Parathyroid adenoma (tissue), 2 donors: ENCODE measurements at regions not wholly inside any gene's neighbourhood (a gene's known extent, or its start where the extent isn't known, plus 50 kb on each side); places are given as distances from the start of the nearest gene placed in this dataset.

Experiments
- H2AFZ ChIP-seq: fragments of 300-600 bp; sonication (generic); one replicate; pipeline ENCODE4 v1.7.0; 2017; ENCODE audit warnings: antibody characterized with exemption, mild to moderate bottlenecking
- H3K27ac ChIP-seq: fragments of 300-600 bp; sonication (generic); one replicate; pipeline ENCODE4 v1.7.0; 2017
- H3K27me3 ChIP-seq: fragments of 300-600 bp; sonication (generic); one replicate; pipeline ENCODE4 v1.7.0; 2017; ENCODE audit warnings: low read length; ENCODE audit not compliant: control insufficient read depth, insufficient read depth
- H3K36me3 ChIP-seq: fragments of 300-600 bp; sonication (generic); one replicate; pipeline ENCODE4 v1.7.0; 2017; ENCODE audit warnings: low read length; ENCODE audit not compliant: control insufficient read depth, insufficient read depth
- H3K4me1 ChIP-seq: fragments of 300-600 bp; sonication (generic); one replicate; pipeline ENCODE4 v1.7.0; 2017; ENCODE audit warnings: control low read depth
- H3K4me2 ChIP-seq: fragments of 300-600 bp; sonication (generic); one replicate; pipeline ENCODE4 v1.7.0; 2017; ENCODE audit warnings: low read length
- H3K4me3 ChIP-seq: fragments of 300-600 bp; sonication (generic); one replicate; pipeline ENCODE4 v1.7.0; 2017; ENCODE audit warnings: low read depth, low read length
- H3K79me2 ChIP-seq: fragments of 300-600 bp; sonication (generic); one replicate; pipeline ENCODE4 v1.7.0; 2017; ENCODE audit warnings: control low read depth
- H3K9ac ChIP-seq: fragments of 300-600 bp; sonication (generic); one replicate; pipeline ENCODE4 v1.7.0; 2017; ENCODE audit warnings: mild to moderate bottlenecking
- H3K9me3 ChIP-seq: fragments of 300-600 bp; sonication (generic); one replicate; pipeline ENCODE4 v1.7.0; 2017; ENCODE audit warnings: low read length; ENCODE audit not compliant: control insufficient read depth
- TF ChIP-seq, protein P1 (sequence below): fragments of 300-600 bp; sonication (generic); IDR thresholded peaks from one replicate; pipeline ENCODE4 v1.7.0; 2017; ENCODE audit warnings: antibody characterized with exemption, mild to moderate bottlenecking
- donor health status: primary hyperparathyroidism.

DNA sequence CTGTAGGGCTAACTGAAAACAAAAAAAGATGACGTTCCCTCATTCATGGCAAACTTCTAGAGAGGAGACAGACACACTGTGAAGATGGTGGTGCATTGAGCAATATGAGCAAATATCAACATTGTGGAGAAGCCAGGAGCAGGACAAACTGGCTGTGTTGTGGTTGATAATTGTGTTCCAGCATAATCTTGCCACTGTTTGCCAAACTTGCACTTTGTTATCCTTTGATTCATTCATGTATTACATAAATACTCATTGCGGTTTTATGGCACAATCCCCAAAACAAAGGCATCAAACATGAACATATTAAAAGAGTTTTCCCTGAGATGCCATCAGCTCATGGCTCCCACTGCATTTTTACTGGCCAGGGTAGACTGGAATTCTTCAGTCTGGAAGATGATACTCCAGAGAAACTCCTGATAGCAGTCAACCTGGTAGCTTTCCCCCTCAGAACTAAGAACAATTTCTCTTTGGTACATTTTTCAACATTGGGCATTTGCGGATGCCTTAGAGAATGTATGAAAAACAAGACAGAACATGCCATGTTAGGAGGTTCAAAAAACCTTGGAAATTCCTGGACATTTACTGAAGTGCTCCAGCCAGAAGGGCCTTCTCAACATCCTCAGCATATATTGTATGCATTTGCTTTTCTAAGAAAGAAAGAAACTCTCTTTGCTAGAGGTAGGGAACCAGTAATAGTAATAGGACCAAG lies 487.4 kb upstream of the CELF4 start:
- no peak overlapping the region for H3K4me3 ChIP-seq
- TF ChIP-seq, protein P1, sequence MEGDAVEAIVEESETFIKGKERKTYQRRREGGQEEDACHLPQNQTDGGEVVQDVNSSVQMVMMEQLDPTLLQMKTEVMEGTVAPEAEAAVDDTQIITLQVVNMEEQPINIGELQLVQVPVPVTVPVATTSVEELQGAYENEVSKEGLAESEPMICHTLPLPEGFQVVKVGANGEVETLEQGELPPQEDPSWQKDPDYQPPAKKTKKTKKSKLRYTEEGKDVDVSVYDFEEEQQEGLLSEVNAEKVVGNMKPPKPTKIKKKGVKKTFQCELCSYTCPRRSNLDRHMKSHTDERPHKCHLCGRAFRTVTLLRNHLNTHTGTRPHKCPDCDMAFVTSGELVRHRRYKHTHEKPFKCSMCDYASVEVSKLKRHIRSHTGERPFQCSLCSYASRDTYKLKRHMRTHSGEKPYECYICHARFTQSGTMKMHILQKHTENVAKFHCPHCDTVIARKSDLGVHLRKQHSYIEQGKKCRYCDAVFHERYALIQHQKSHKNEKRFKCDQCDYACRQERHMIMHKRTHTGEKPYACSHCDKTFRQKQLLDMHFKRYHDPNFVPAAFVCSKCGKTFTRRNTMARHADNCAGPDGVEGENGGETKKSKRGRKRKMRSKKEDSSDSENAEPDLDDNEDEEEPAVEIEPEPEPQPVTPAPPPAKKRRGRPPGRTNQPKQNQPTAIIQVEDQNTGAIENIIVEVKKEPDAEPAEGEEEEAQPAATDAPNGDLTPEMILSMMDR, result no peak
- H3K27ac ChIP-seq, result no peak overlapping the region

DNA sequence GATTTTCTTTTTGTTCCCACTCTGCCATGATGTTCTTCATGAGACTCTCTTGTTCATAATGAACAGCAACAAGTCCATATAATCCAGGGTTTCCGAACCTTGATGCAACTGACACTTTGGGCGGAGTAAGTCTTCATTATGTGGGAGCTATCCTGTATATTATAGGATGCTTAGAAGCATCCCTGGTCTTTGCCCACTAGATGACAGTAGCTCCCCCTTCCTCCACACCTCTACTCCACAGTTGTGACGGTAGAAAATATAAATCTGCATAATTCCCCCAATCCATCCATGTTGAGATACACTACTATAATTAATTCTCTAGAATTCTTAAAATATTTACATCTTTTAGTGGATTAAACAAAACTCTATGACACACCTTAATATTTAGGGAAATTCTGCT lies 482.2 kb upstream of the CELF4 start:
- H3K4me3 ChIP-seq, result no peak overlapping the region
- H3K4me2 ChIP-seq, result no peak overlapping the region
- H3K4me1 ChIP-seq, result no peaks in the 10 kb centered on the region
- H3K27ac ChIP-seq, result no peak overlapping the region
- no peak overlapping the region for H2AFZ ChIP-seq
- H3K36me3 ChIP-seq, result no peaks in the 10 kb centered on the region
- no peaks in the 10 kb centered on the region for H3K79me2 ChIP-seq
- H3K9me3 ChIP-seq, result no peaks in the 10 kb centered on the region
- H3K9ac ChIP-seq, result no peak overlapping the region
- H3K27me3 ChIP-seq, result no peaks in the 10 kb centered on the region
- TF ChIP-seq, protein P1, result no peak

More for the DNA sequence above, 487.4 kb upstream of the CELF4 start:
- Histone ChIP-seq H3K36me3 (no peaks in the 10 kb centered on the region), H3K9me3 (no peaks in the 10 kb centered on the region), H3K79me2 (no peaks in the 10 kb centered on the region), H3K4me1 (no peaks in the 10 kb centered on the region), H3K9ac (no peak overlapping the region), H2AFZ (no peak overlapping the region), H3K4me2 (no peak overlapping the region), H3K27me3 (no peaks in the 10 kb centered on the region)

DNA sequence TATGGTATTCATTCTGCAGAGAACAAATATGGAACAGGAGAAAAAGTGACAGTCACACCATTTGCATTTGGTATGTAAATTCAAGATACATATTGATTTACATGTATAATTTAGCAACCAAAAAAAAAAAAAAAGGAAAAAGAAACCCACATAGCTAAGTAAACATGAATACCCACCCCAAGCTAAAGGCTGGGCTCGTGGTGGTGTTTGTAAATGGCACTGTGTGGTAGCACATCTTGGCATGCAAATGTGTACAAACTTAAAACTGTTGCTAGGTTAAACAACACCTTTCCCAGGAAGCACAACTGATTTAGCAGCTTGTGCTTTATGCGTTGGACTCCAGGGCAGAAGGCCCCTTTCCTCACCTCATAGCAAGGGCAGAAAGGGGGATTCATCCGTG lies 481.1 kb upstream of the CELF4 start:
- Histone ChIP-seq H3K36me3 (no peaks in the 10 kb centered on the region), H3K27me3 (no peaks in the 10 kb centered on the region), H3K4me1 (no peaks in the 10 kb centered on the region), H3K9ac (no peak overlapping the region), H2AFZ (no peak overlapping the region), H3K27ac (no peak overlapping the region), H3K4me3 (no peak overlapping the region), H3K4me2 (no peak overlapping the region), H3K9me3 (no peaks in the 10 kb centered on the region), H3K79me2 (no peaks in the 10 kb centered on the region)
- TF ChIP-seq, protein P1, result no peak

DNA sequence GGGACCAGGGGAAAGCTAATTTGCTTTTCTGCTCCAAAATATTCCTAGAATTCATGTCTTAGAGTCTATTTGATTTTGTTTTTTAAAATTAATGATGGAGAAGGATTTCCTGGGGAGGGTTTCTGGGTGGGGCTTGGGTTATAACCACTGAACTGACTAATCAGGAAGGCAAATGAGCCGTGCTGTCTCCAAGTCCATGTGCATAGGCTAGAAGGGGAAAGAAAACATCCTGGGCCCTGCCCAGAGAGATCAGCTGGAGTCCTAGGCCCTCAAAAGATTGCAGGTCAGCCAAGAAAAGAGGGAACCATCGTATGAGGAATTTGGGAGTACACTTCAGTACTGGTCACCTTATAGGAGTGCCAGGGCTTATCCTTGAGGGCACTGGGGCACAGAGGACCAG lies 480.2 kb upstream of the CELF4 start:
- Histone ChIP-seq H3K36me3 (no peaks in the 10 kb centered on the region), H3K4me2 (no peak overlapping the region), H3K27ac (no peak overlapping the region), H3K9ac (no peak overlapping the region), H2AFZ (no peak overlapping the region), H3K4me3 (no peak overlapping the region), H3K4me1 (no peaks in the 10 kb centered on the region), H3K27me3 (no peaks in the 10 kb centered on the region), H3K9me3 (no peaks in the 10 kb centered on the region), H3K79me2 (no peaks in the 10 kb centered on the region)
- TF ChIP-seq, protein P1, result no peak
